K562 (cell line): ENCODE measurements at regions not wholly inside any gene's neighbourhood (a gene's known extent, or its start where the extent isn't known, plus 50 kb on each side); places are given as distances from the start of the nearest gene placed in this dataset.

Source experiments
- ATAC-seq: fragments of 200-7000 bp; cut with Tn5 transposase; 3 replicates; pipeline ENCODE4 v1.9.1; 2020; ENCODE audit warnings: moderate library complexity
- BruUV-seq: library from RNA; stranded (reverse); fragments of 400-500 nt; replicated peaks from 2 replicates; lab custom pipeline; 2021; lab: Mats Ljungman, UMichigan
- CTCF ChIA-PET: fragments of 300-600 bp; formaldehyde crosslinking; extraction: SDS; loops from one replicate; lab custom pipeline; 2021; ENCODE audit warnings: low intra/inter-chr PET ratio; lab: Yijun Ruan, JAX
- POLR2A ChIA-PET: fragments of 300-600, 350-650 bp; sonication (Branson Sonifier 250); formaldehyde crosslinking; extraction: SDS; loops from one replicate; lab custom pipeline; 2021; ENCODE audit warnings: antibody characterized with exemption, inconsistent platforms; lab: Yijun Ruan, JAX
- DNase-seq, 4 experiments: peaks; one replicate each; pipeline versions ENCODE4 v3.0.0 to v3.0.0-alpha.2; 2011 to 2018; ENCODE audit warnings: low spot score in 3 of 4, mixed read lengths in 3 of 4; ENCODE audit errors: extremely low read depth in 1 of 4
- FAIRE-seq: peaks from 2 replicates; lab custom pipeline; 2011; peaks lifted over from hg19 to GRCh38; lab: Jason Lieb, UNC
- H2AFZ ChIP-seq: 2 replicates; pipeline ENCODE4 v1.6.0; 2011; ENCODE audit warnings: low read depth, low read length, control low read depth, inconsistent platforms
- H3K27ac ChIP-seq: fragments of 200-600 bp; 3 replicates; pipeline ENCODE4 v1.8.0; 2011; ENCODE audit warnings: low read depth, mild to moderate bottlenecking, control low read depth, inconsistent platforms, low read length, moderate library complexity, mixed read lengths; ENCODE audit errors: extremely low read depth
- H3K27me3 ChIP-seq, 2 experiments: fragments of 300-600 bp in 1 of 2; 2 replicates in 1 of 2; 3 replicates in 1 of 2; pipeline versions ENCODE4 v1.6.0 to v1.8.0; 2011; ENCODE audit warnings: inconsistent platforms in 2 of 2, low read length in 2 of 2, mild to moderate bottlenecking in 1 of 2, mixed read lengths in 1 of 2, moderate library complexity in 1 of 2; ENCODE audit not compliant: control insufficient read depth in 2 of 2, insufficient read depth in 2 of 2
- H3K36me3 ChIP-seq: fragments of 300-600 bp; 3 replicates; pipeline ENCODE4 v1.8.0; 2011; ENCODE audit warnings: mild to moderate bottlenecking, low read length, inconsistent platforms; ENCODE audit not compliant: control insufficient read depth, insufficient read depth
- H3K4me1 ChIP-seq, 2 experiments: fragments of 200-600 bp in 1 of 2; replicated peaks in 1 of 2; 2 replicates in 1 of 2; 3 replicates in 1 of 2; pipeline versions ENCODE4 v1.5.1 to v1.8.0; 2011; ENCODE audit warnings: inconsistent platforms in 2 of 2, low read length in 2 of 2, mild to moderate bottlenecking in 1 of 2, mixed read lengths in 1 of 2, moderate library complexity in 1 of 2; ENCODE audit not compliant: control insufficient read depth in 2 of 2, insufficient read depth in 2 of 2
- H3K4me2 ChIP-seq: 2 replicates; pipeline ENCODE4 v1.6.1; 2011; ENCODE audit warnings: low read length, control low read depth, inconsistent platforms, mixed read lengths; ENCODE audit not compliant: insufficient read depth
- H3K4me3 ChIP-seq: fragments of 200-600 bp; sonication (generic), shearing (Covaris generic); 2 replicates; pipeline ENCODE4 v1.5.1; 2016; ENCODE audit warnings: control low read depth, inconsistent platforms
- H3K79me2 ChIP-seq: fragments of 200-600 bp; 3 replicates; pipeline ENCODE4 v1.8.0; 2011; ENCODE audit warnings: low read length, inconsistent platforms; ENCODE audit not compliant: control insufficient read depth, insufficient read depth
- H3K9ac ChIP-seq, 2 experiments: 2 replicates each; pipeline versions ENCODE4 v1.6.0 to v1.6.1; 2011; ENCODE audit warnings: low read depth in 2 of 2, low read length in 2 of 2, control low read depth in 1 of 2, inconsistent platforms in 1 of 2, mild to moderate bottlenecking in 1 of 2, mixed read lengths in 1 of 2; ENCODE audit not compliant: insufficient read depth in 1 of 2
- H3K9me1 ChIP-seq: one replicate; pipeline ENCODE4 v1.6.0; 2011; ENCODE audit warnings: inconsistent platforms, mild to moderate bottlenecking, low read length, moderate library complexity; ENCODE audit not compliant: control insufficient read depth, insufficient read depth
- H3K9me3 ChIP-seq: replicated peaks from 2 replicates; pipeline ENCODE4 v1.5.1; 2011; ENCODE audit warnings: low read depth, low read length, inconsistent platforms; ENCODE audit not compliant: control insufficient read depth, insufficient read depth
- H4K20me1 ChIP-seq: replicated peaks from 2 replicates; pipeline ENCODE4 v1.6.1; 2011; ENCODE audit warnings: low read length, inconsistent platforms, mixed read lengths; ENCODE audit not compliant: control insufficient read depth, insufficient read depth
- EP300 ChIP-seq: IDR thresholded peaks from 2 replicates; pipeline ENCODE4 v1.6.1; 2012; ENCODE audit warnings: low read length, improper control_type of control experiment
- GABPB2 ChIP-seq: fragments of 250-450 bp; sonication (Bioruptor Pico); conservative IDR thresholded peaks from 2 replicates; pipeline ENCODE4 v1.5.1; 2021; ENCODE audit warnings: mild to moderate bottlenecking
- HDAC3 ChIP-seq: fragments of 450-650 bp; IDR thresholded peaks from 2 replicates; pipeline ENCODE4 v1.6.1; 2018; ENCODE audit warnings: borderline replicate concordance, mild to moderate bottlenecking, moderate library complexity; ENCODE audit not compliant: partially characterized antibody
- IRF9 ChIP-seq: fragments of 450-650 bp; IDR thresholded peaks from 2 replicates; pipeline ENCODE4 v1.6.1; 2016; ENCODE audit warnings: missing biosample characterization, missing genetic modification characterization
- L3MBTL2 ChIP-seq: fragments of 450-650 bp; IDR thresholded peaks from 2 replicates; pipeline ENCODE4 v1.6.1; 2016; ENCODE audit warnings: mild to moderate bottlenecking, moderate library complexity
- MXD1 ChIP-seq: fragments of 250-450 bp; sonication (Bioruptor Pico); IDR thresholded peaks from 2 replicates; pipeline ENCODE4 v1.8.0; 2021; ENCODE audit warnings: borderline replicate concordance, mild to moderate bottlenecking, moderate library complexity; ENCODE audit not compliant: poor library complexity, severe bottlenecking
- PBX2 ChIP-seq, 2 experiments: IDR thresholded peaks in 1 of 2; conservative IDR thresholded peaks in 1 of 2; 2 replicates each; pipeline ENCODE4 v1.6.1; 2016; ENCODE audit warnings: low read depth in 2 of 2, mild to moderate bottlenecking in 1 of 2, missing compliant biosample characterization in 1 of 2, missing genetic modification characterization in 1 of 2, moderate library complexity in 1 of 2
- PHF20 ChIP-seq: fragments of 450-650 bp; IDR thresholded peaks from 2 replicates; pipeline ENCODE4 v1.6.1; 2018; ENCODE audit not compliant: partially characterized antibody
- PML ChIP-seq: IDR thresholded peaks from 2 replicates; pipeline ENCODE4 v1.6.1; 2012; ENCODE audit warnings: low read length, inconsistent platforms
- SRSF9 ChIP-seq: fragments of 200-400 bp; formaldehyde crosslinking; IDR thresholded peaks from 2 replicates; pipeline ENCODE4 v1.6.1; 2017; ENCODE audit warnings: low read depth, low read length, borderline replicate concordance
- TAF7 ChIP-seq: fragments of 450-650 bp; IDR thresholded peaks from 2 replicates; pipeline ENCODE4 v1.6.1; 2016; ENCODE audit warnings: missing genetic modification characterization, missing compliant biosample characterization
- ZNF23 ChIP-seq: fragments of 250-450 bp; sonication (Bioruptor Pico); IDR thresholded peaks from 2 replicates; pipeline ENCODE4 v1.4.0; 2020; ENCODE audit warnings: mild to moderate bottlenecking
- ZNF766 ChIP-seq: fragments of 200-800 bp; sonication (Bioruptor generic); conservative IDR thresholded peaks from 2 replicates; pipeline ENCODE4 v1.6.1; 2016; ENCODE audit warnings: missing genetic modification characterization, missing compliant biosample characterization
- WGBS: fragments of 100-300 bp; shearing (Covaris generic); methylation state at CpG from one replicate; pipeline ENCODE4 v1.1.6; 2016; ENCODE audit warnings: low coverage, mixed read lengths; ENCODE audit not compliant: insufficient coverage; ENCODE audit errors: missing lambda C conversion rate; 5-methylcytosine and 5-hydroxymethylcytosine counted together
- in situ Hi-C: fragments of 300-500 bp; cut with MboI; formaldehyde crosslinking; loops from 4 replicates; pipeline ENCODE4 v1.15.0; 2018; ENCODE audit warnings: inconsistent platforms, mixed read lengths
- intact Hi-C: fragments of 100-400 bp; cut with micrococcal nuclease; formaldehyde crosslinking; loops from 2 replicates; pipeline ENCODE4 v1.14.2; 2022

- TF ChIP-seq HDAC3 (no peak), PHF20 (no peak)
- Histone ChIP-seq H2AFZ (no peak overlapping the region), H3K4me1 (no peaks in the 10 kb centered on the region), H3K27me3 (no peaks in the 10 kb centered on the region), H4K20me1 (no peaks in the 10 kb centered on the region), H3K9me3 (no peaks in the 10 kb centered on the region), H3K9me1 (no peaks in the 10 kb centered on the region), H3K36me3 (no peaks in the 10 kb centered on the region), H3K4me3 (no peak overlapping the region), H3K4me2 (no peak overlapping the region), H3K27ac (no peak overlapping the region), H3K9ac (no peak overlapping the region), H3K79me2 (no peaks in the 10 kb centered on the region)
- ATAC-seq (no peak), FAIRE-seq (no peak), DNase-seq (no peak)
- intact Hi-C loops = no loop called here
- ChIA-PET CTCF (no interaction called here), POLR2A (no interaction called here)
- WGBS = 6% methylated on average over 5 of the region's 5 CpGs
- in situ Hi-C loops = no loop called here
- no TSS peak for BruUV-seq
Observed at GRCh38 chr2:51697095-51697494, 665.2 kb upstream of the NRXN1 start.

- Histone ChIP-seq H4K20me1 (no peaks in the 10 kb centered on the region), H3K27me3 (no peaks in the 10 kb centered on the region), H3K9me1 (no peaks in the 10 kb centered on the region), H3K4me3 (no peak overlapping the region), H3K9ac (no peak overlapping the region), H3K36me3 (no peaks in the 10 kb centered on the region), H3K79me2 (no peaks in the 10 kb centered on the region), H3K4me1 (no peaks in the 10 kb centered on the region), H3K9me3 (no peaks in the 10 kb centered on the region), H2AFZ (no peak overlapping the region), H3K4me2 (no peak overlapping the region), H3K27ac (no peak overlapping the region)
- in situ Hi-C loops (no loop called here), intact Hi-C loops (no loop called here)
- ATAC-seq = no peak
- DNase-seq = no peak
- no peak for FAIRE-seq
- ChIA-PET POLR2A (no interaction called here), CTCF (no interaction called here)
- BruUV-seq = no TSS peak
- TF ChIP-seq IRF9 (no peak), TAF7 (tag) (no peak), PBX2 (CRISPR knock-in tag; IDR thresholded peaks at IDR 0.05; ENCODE audit: low read depth) (no peak), PBX2 (tag; conservative IDR thresholded peaks at IDR 0.05; ENCODE audit: low read depth) (no peak), ZNF23 (CRISPR knock-in tag) (no peak), EP300 (no peak), SRSF9 (no peak), PML (no peak), ZNF766 (CRISPR knock-in tag) (no peak), MXD1 (CRISPR knock-in tag) (no peak), GABPB2 (no peak), L3MBTL2 (no peak)
- whole genome bisulfite sequencing = 8% methylated on average over 1 of the region's 1 CpG
Observed at GRCh38 chr2:51695531-51695930, 663.6 kb upstream of the NRXN1 start.
